ENCODE measurements at regions not wholly inside any gene's neighbourhood (a gene's known extent, or its start where the extent isn't known, plus 50 kb on each side); places are given as distances from the start of the nearest gene placed in this dataset.
A peak's percentile ranks its signal among the peaks of the same experiment; 100 is the strongest.

GRCh38 chr1:219362702-219363101 lies 189.0 kb downstream of the LYPLAL1 start:
- DNase-seq (ENCODE audit: low read depth in 1 of 2, low spot score in 1 of 2) (no peak), ATAC-seq (no peak), FAIRE-seq (no peak)
- ChIA-PET CTCF (no interaction called here), POLR2A (no interaction called here)
- WGBS (ENCODE audit: missing lambda C conversion rate): 68% methylated on average over 3 of the region's 3 CpGs
- Histone ChIP-seq H3K4me1 (no peaks in the 10 kb centered on the region), H3K9me3 (no peaks in the 10 kb centered on the region), H3K4me2 (no peak overlapping the region), H3K27ac (no peak overlapping the region), H3K4me3 (no peak overlapping the region)
- no peak for TF ChIP-seq REST (IDR thresholded peaks at IDR 0.05)
- TF ChIP-seq PBX3 (IDR thresholded peaks at IDR 0.05): no peak
- no peak for TF ChIP-seq EP300 (IDR thresholded peaks at IDR 0.05)
- no peak for TF ChIP-seq ELK1 (IDR thresholded peaks at IDR 0.05; ENCODE audit: low read depth, low read length)
- no peak for TF ChIP-seq ZFP36 (IDR thresholded peaks at IDR 0.05; ENCODE audit: borderline replicate concordance, partially characterized antibody)
- TF ChIP-seq ZSCAN20 (CRISPR knock-in tag; IDR thresholded peaks at IDR 0.05): no peak

GRCh38 chr1:219359126-219359525 lies 185.4 kb downstream of the LYPLAL1 start:
- POLR2A ChIA-PET: no interaction called here
- WGBS (ENCODE audit: missing lambda C conversion rate): 69% methylated on average over 2 of the region's 2 CpGs
- no peak for ATAC-seq

GRCh38 chr1:219358080-219358479 lies 184.4 kb downstream of the LYPLAL1 start:
- Histone ChIP-seq H3K4me2 (no peak overlapping the region), H3K9me3 (no peaks in the 10 kb centered on the region), H3K4me3 (no peak overlapping the region), H3K4me1 (no peaks in the 10 kb centered on the region), H3K27ac (no peak overlapping the region)
- ATAC-seq: no peak
- ChIA-PET CTCF (no interaction called here), POLR2A (no interaction called here)
- peak; percentile 59 for TF ChIP-seq MAFK (IDR thresholded peaks at IDR 0.05; ENCODE audit: partially characterized antibody)
- TF ChIP-seq EHMT2 (IDR thresholded peaks at IDR 0.05; ENCODE audit: low read depth): no peak
- DNase-seq (ENCODE audit: low read depth in 1 of 2, low spot score in 1 of 2): no peak
- FAIRE-seq: no peak
- 54% methylated on average over 2 of the region's 2 CpGs for WGBS (ENCODE audit: missing lambda C conversion rate)

More at GRCh38 chr1:219359126-219359525, 185.4 kb downstream of the LYPLAL1 start:
- Histone ChIP-seq H3K9me3 (no peaks in the 10 kb centered on the region), H3K4me3 (no peak overlapping the region), H3K4me2 (no peak overlapping the region), H3K27ac (no peak overlapping the region), H3K4me1 (no peaks in the 10 kb centered on the region)
- FAIRE-seq (no peak), DNase-seq (ENCODE audit: low read depth in 1 of 2, low spot score in 1 of 2) (no peak)
- TF ChIP-seq HDAC2 (IDR thresholded peaks at IDR 0.05): no peak
- no peak for TF ChIP-seq ZNF302 (CRISPR knock-in tag; IDR thresholded peaks at IDR 0.05)
- no peak for TF ChIP-seq EHMT2 (IDR thresholded peaks at IDR 0.05; ENCODE audit: low read depth)
- TF ChIP-seq FOSL2 (IDR thresholded peaks at IDR 0.05): no peak
- no peak for TF ChIP-seq FOSL2 (CRISPR knock-in tag; IDR thresholded peaks at IDR 0.05)
- no peak for TF ChIP-seq BHLHE40 (IDR thresholded peaks at IDR 0.05; ENCODE audit: low read depth, low read length)
- TF ChIP-seq ELK1 (IDR thresholded peaks at IDR 0.05; ENCODE audit: low read depth, low read length): no peak
- TF ChIP-seq RAD21 (conservative IDR thresholded peaks at IDR 0.05 in 1 of 2, IDR thresholded peaks at IDR 0.05 in 1 of 2): no peak
- TF ChIP-seq ESRRA (IDR thresholded peaks at IDR 0.05; ENCODE audit: borderline replicate concordance, low read length): no peak
- TF ChIP-seq MYC (IDR thresholded peaks at IDR 0.05; ENCODE audit: borderline replicate concordance, low read length): no peak
- no peak for TF ChIP-seq JUN (IDR thresholded peaks at IDR 0.05)
- TF ChIP-seq KDM5A (IDR thresholded peaks at IDR 0.05): no peak
- TF ChIP-seq EHF (CRISPR knock-in tag; IDR thresholded peaks at IDR 0.05): no peak
- no peak for TF ChIP-seq CHD4 (IDR thresholded peaks at IDR 0.05; ENCODE audit: borderline replicate concordance)
- no peak for TF ChIP-seq CHD2 (IDR thresholded peaks at IDR 0.05; ENCODE audit: low read length, partially characterized antibody)
- CTCF ChIA-PET: interaction anchor here (0.9 kb wide), 1 partner anchor 64 kb away, joined by 3 read pairs; no protein-coding TSS in a partner anchor

Data from A549 (cell line).